Hepatocyte (in vitro differentiated cells): ENCODE measurements at regions not wholly inside any gene's neighbourhood (a gene's known extent, or its start where the extent isn't known, plus 50 kb on each side); places are given as distances from the start of the nearest gene placed in this dataset.

Experiments
- DNase-seq: peaks from one replicate; pipeline ENCODE4 v3.0.0-alpha.2; 2016; ENCODE audit warnings: low spot score
- H2AFZ ChIP-seq: fragments of 200-600 bp; sonication (generic); 2 replicates; pipeline ENCODE4 v1.6.0; 2016; ENCODE audit warnings: antibody characterized with exemption, mild to moderate bottlenecking
- H3K27ac ChIP-seq: fragments of 200-600 bp; sonication (generic); 2 replicates; pipeline ENCODE4 v1.5.1; 2016; ENCODE audit warnings: mild to moderate bottlenecking
- H3K27me3 ChIP-seq: fragments of 200-600 bp; sonication (generic); 2 replicates; pipeline ENCODE4 v1.6.1; 2016
- H3K36me3 ChIP-seq: fragments of 200-600 bp; sonication (generic); replicated peaks from 2 replicates; pipeline ENCODE4 v1.5.1; 2016; ENCODE audit warnings: low read depth; ENCODE audit not compliant: insufficient read depth
- H3K4me1 ChIP-seq: fragments of 200-600 bp; sonication (generic); 2 replicates; pipeline ENCODE4 v1.5.1; 2016; ENCODE audit warnings: mild to moderate bottlenecking, moderate library complexity; ENCODE audit not compliant: insufficient read depth
- H3K4me2 ChIP-seq: fragments of 200-600 bp; sonication (generic); 2 replicates; pipeline ENCODE4 v1.6.0; 2016
- H3K4me3 ChIP-seq: fragments of 200-600 bp; sonication (generic); 2 replicates; pipeline ENCODE4 v1.5.1; 2016; ENCODE audit warnings: mild to moderate bottlenecking
- H3K79me2 ChIP-seq: fragments of 200-600 bp; sonication (generic); 2 replicates; pipeline ENCODE4 v1.6.0; 2017; ENCODE audit warnings: mild to moderate bottlenecking
- H3K9me2 ChIP-seq: fragments of 200-600 bp; sonication (generic); replicated peaks from 2 replicates; pipeline ENCODE4 v1.6.0; 2017; ENCODE audit warnings: mild to moderate bottlenecking; ENCODE audit not compliant: insufficient read depth
- H3K9me3 ChIP-seq: fragments of 200-600 bp; sonication (generic); 2 replicates; pipeline ENCODE4 v1.5.1; 2016; ENCODE audit warnings: low read depth, mild to moderate bottlenecking
- H4K20me1 ChIP-seq: fragments of 200-600 bp; sonication (generic); 2 replicates; pipeline ENCODE4 v1.6.0; 2016; ENCODE audit warnings: mild to moderate bottlenecking; ENCODE audit not compliant: insufficient read depth, poor library complexity, severe bottlenecking
- CTCF ChIP-seq: fragments of 200-600 bp; sonication (generic); IDR thresholded peaks from 2 replicates; pipeline ENCODE4 v1.5.1; 2016; ENCODE audit warnings: antibody characterized with exemption, mild to moderate bottlenecking; ENCODE audit not compliant: poor library complexity
- EZH2 ChIP-seq: fragments of 200-600 bp; sonication (generic); IDR thresholded peaks from 2 replicates; pipeline ENCODE4 v1.6.1; 2016; ENCODE audit warnings: antibody characterized with exemption, mild to moderate bottlenecking, borderline replicate concordance
- EZH2phosphoT487 ChIP-seq: fragments of 200-600 bp; sonication (generic); IDR thresholded peaks from one replicate; pipeline ENCODE4 v1.6.1; 2018; ENCODE audit warnings: antibody characterized with exemption, mild to moderate bottlenecking, low read depth, moderate library complexity; ENCODE audit not compliant: unreplicated experiment, severe bottlenecking
- WGBS: methylation state at CpG from one replicate; pipeline ENCODE4 v1.1.6; 2016; ENCODE audit warnings: low lambda C conversion rate; ENCODE audit errors: missing lambda C conversion rate; 5-methylcytosine and 5-hydroxymethylcytosine counted together

DNA sequence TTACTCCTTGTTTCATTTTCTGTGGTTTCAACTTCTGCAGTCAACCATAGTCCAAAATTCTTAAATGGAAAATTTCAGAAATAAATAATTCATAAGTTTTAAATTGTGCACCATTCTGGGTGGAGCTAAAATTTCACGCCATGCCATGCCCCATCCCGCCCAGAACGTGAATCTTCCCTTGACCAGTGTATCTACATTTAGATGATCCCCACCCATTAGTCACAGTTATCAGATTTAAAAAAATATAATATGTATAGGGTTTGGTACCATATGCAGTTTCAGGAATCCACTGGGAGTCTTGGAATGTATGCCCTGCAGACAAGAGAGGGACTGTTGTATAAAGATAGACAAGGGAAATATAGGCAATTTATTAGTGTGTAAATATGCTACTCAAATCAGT is 759.7 kb upstream of the ZNF608 start:
- TF ChIP-seq EZH2phosphoT487 = no peak
- Histone ChIP-seq H3K4me1 (no peaks in the 10 kb centered on the region), H3K27me3 (no peaks in the 10 kb centered on the region), H4K20me1 (no peaks in the 10 kb centered on the region), H3K4me3 (no peak overlapping the region), H3K4me2 (no peak overlapping the region), H3K9me2 (no peaks in the 10 kb centered on the region), H3K27ac (no peak overlapping the region), H3K9me3 (no peaks in the 10 kb centered on the region), H2AFZ (no peak overlapping the region), H3K36me3 (no peaks in the 10 kb centered on the region), H3K79me2 (no peaks in the 10 kb centered on the region)
- no peak for DNase-seq
- WGBS = 95% methylated on average over 3 of the region's 3 CpGs

GRCh38 chr5:125508225-125508624 is 761.8 kb upstream of the ZNF608 start:
- Histone ChIP-seq H3K79me2 (no peaks in the 10 kb centered on the region), H3K4me3 (no peak overlapping the region), H3K27ac (no peak overlapping the region), H3K9me3 (no peaks in the 10 kb centered on the region), H2AFZ (no peak overlapping the region), H3K9me2 (no peaks in the 10 kb centered on the region), H3K4me2 (no peak overlapping the region), H3K27me3 (no peaks in the 10 kb centered on the region), H3K4me1 (no peaks in the 10 kb centered on the region), H3K36me3 (no peaks in the 10 kb centered on the region), H4K20me1 (no peaks in the 10 kb centered on the region)
- DNase-seq = no peak
- 97% methylated on average over 1 of the region's 1 CpG for WGBS
- TF ChIP-seq EZH2phosphoT487 (no peak), CTCF (no peak), EZH2 (no peak)

DNA sequence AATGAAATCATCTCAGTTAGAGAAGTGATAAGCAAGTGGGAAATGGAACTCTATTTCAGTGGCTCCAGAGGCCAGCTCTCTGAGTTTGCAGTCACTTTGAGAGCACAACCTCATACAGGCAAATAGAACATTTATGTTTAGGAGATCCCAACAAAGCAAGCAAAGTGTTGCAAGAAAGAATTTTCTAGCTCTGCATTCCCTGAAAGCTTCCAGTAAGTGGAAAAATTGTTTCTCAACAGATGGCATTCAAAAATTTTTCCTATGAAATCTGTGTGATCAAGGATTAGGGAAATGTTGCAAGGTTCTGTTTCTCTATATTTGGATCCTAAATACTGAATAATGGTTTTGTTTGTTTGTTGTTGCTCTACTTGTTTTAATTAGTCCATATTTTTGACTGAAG is 764.2 kb upstream of the ZNF608 start:
- Histone ChIP-seq H2AFZ (no peak overlapping the region), H3K4me1 (no peaks in the 10 kb centered on the region), H3K4me3 (no peak overlapping the region), H3K9me3 (no peaks in the 10 kb centered on the region), H3K27me3 (no peaks in the 10 kb centered on the region), H3K79me2 (no peaks in the 10 kb centered on the region), H3K27ac (no peak overlapping the region), H3K9me2 (no peaks in the 10 kb centered on the region), H3K4me2 (no peak overlapping the region), H4K20me1 (no peaks in the 10 kb centered on the region), H3K36me3 (no peaks in the 10 kb centered on the region)
- DNase-seq = no peak
- TF ChIP-seq EZH2 = no peak
- TF ChIP-seq CTCF = no peak
- TF ChIP-seq EZH2phosphoT487 = no peak

DNA sequence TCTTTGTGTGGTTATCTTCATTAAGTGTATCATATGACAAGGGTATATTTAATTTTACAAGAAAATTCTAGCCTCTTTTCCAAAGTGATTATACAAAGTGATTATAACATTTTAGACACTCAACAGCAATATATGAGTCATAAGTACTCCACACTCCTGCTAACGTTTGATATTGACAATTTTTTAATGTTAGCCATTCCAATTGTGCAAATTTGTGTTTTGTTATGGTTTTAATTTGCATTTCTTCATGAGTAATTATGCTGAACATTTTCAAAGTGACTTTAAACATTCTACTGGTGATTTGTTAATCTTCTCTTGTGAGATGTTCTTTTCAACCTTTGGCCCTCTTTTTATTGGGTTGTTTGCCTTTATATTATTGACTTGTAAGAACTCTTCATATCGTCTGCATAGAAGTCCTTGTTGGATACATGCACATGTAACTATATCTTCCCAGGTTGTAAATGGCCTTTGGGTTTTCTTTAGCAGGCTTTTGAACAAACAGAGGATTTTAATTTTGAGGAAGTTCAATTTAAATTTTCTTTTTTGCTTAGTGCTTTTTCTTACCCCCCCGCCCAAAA is 771.6 kb upstream of the ZNF608 start:
- no peak overlapping the region for H3K4me3 ChIP-seq
- no peak overlapping the region for H3K4me2 ChIP-seq
- no peaks in the 10 kb centered on the region for H3K9me2 ChIP-seq
- H3K27me3 ChIP-seq = no peaks in the 10 kb centered on the region
- H2AFZ ChIP-seq = no peak overlapping the region
- no peaks in the 10 kb centered on the region for H3K9me3 ChIP-seq
- no peaks in the 10 kb centered on the region for H3K4me1 ChIP-seq
- 68% methylated on average over 3 of the region's 3 CpGs for WGBS
- no peak overlapping the region for H3K27ac ChIP-seq
- no peaks in the 10 kb centered on the region for H3K79me2 ChIP-seq
- H3K36me3 ChIP-seq = no peaks in the 10 kb centered on the region
- DNase-seq = peak; percentile 7
- H4K20me1 ChIP-seq = no peaks in the 10 kb centered on the region
- TF ChIP-seq EZH2phosphoT487 (no peak), EZH2 (no peak), CTCF (no peak)
